ENCODE measurements at regions not wholly inside any gene's neighbourhood (a gene's known extent, or its start where the extent isn't known, plus 50 kb on each side); places are given as distances from the start of the nearest gene placed in this dataset.

DNA sequence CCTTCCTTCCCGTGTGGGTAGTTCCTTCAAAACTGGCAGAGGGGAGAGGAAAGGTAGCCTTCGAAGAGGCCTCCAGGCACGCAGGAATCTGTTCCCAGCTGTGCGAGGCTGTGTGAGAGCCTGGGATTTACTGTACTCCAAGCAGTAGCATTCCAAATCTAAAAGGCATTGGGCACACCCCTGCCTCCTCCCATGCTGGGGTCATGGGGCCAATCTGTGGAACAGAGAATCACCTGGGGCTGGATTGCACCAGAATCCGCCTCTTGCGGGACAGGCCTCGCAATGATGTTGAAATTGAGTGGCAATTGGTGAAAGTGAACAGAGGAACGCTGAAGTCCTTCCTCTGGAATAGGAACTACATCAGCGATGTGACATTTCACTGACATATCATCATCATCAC, 72.5 kb upstream of the IRX3 start:
- in situ Hi-C loops (cut with HindIII; ENCODE audit: low pct_unique_long_range_greater_than_20kb, low sequenced_read_pairs) = no loop called here
- DNase-seq (ENCODE audit: low read depth) = no peak

- DNase-seq (ENCODE audit: low read depth) = no peak
- in situ Hi-C loops (cut with HindIII; ENCODE audit: low pct_unique_long_range_greater_than_20kb, low sequenced_read_pairs) = no loop called here
These were observed 69.8 kb upstream of the IRX3 start for GRCh38 chr16:54356391-54356790.

DNA sequence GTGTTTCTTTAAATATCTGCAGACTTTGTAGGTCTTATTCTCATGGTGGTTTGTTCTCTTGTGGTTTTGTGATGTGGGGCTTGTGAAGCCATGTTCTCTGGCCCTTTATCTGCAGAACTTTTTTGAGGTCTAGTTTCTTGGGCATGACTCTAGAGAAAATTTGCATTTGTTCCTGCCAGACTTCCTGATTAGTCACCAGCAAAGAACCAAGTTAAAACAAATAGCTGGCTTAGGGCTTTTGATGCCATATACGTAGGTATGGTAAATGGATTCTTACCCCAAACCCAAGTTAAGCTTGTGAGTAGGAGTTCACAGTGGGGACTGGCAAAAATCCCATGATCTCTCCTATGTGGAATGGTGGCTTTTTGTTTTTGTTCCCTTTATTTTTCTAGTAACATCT, 68.7 kb upstream of the IRX3 start:
- DNase-seq (ENCODE audit: low read depth) = peak; percentile 26
- in situ Hi-C loops (cut with HindIII; ENCODE audit: low pct_unique_long_range_greater_than_20kb, low sequenced_read_pairs) = no loop called here

GRCh38 chr16:54353097-54353496, 66.5 kb upstream of the IRX3 start:
- in situ Hi-C loops (cut with HindIII; ENCODE audit: low pct_unique_long_range_greater_than_20kb, low sequenced_read_pairs) = no loop called here
- DNase-seq (ENCODE audit: low read depth) = no peak

DNA sequence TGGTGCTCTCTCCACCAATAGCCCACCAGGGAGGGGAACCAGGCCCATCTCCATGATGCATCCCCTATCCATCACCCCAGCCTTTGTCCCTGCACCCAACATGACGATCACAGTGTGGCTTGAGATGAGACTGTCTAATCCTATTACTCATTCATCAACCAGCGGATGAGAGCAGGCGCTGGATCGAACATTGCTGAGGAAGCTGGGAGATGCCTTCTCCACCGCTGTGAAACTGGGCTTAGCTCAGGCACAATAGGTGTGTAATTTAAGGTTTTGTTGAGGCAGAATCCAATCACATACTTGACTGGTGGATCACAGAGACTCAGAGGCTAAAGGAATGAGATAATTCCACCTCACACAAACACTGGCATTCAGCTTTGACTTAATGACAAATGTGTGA, 64.6 kb upstream of the IRX3 start:
- in situ Hi-C loops (cut with HindIII; ENCODE audit: low pct_unique_long_range_greater_than_20kb, low sequenced_read_pairs) = no loop called here
- no peak for DNase-seq (ENCODE audit: low read depth)

DNA sequence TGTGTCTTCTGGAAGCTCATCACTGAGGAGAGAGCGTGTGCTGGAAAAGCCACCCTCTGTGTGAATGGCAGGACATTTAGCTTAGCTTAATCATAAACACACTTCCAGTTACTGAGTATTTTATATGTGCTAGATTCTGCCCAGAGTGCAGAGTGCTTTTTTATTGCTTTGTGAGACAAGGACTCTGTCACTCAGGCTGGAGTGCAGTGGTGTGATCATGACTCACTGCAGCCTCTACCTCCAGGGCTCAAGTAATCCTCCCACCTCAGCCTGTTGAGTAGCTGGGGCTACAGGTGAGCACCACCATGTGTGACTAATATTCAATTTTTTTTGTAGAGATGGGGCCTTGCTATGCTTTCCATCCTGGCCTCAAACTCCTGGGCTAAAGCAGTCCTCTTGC, 61.4 kb upstream of the IRX3 start:
- DNase-seq (ENCODE audit: low read depth) = peak; percentile 20
- in situ Hi-C loops (cut with HindIII; ENCODE audit: low pct_unique_long_range_greater_than_20kb, low sequenced_read_pairs) = no loop called here

- in situ Hi-C loops (cut with HindIII; ENCODE audit: low pct_unique_long_range_greater_than_20kb, low sequenced_read_pairs) = no loop called here
- DNase-seq (ENCODE audit: low read depth) = no peak
These were observed 59.5 kb upstream of the IRX3 start for GRCh38 chr16:54346041-54346440.

DNA sequence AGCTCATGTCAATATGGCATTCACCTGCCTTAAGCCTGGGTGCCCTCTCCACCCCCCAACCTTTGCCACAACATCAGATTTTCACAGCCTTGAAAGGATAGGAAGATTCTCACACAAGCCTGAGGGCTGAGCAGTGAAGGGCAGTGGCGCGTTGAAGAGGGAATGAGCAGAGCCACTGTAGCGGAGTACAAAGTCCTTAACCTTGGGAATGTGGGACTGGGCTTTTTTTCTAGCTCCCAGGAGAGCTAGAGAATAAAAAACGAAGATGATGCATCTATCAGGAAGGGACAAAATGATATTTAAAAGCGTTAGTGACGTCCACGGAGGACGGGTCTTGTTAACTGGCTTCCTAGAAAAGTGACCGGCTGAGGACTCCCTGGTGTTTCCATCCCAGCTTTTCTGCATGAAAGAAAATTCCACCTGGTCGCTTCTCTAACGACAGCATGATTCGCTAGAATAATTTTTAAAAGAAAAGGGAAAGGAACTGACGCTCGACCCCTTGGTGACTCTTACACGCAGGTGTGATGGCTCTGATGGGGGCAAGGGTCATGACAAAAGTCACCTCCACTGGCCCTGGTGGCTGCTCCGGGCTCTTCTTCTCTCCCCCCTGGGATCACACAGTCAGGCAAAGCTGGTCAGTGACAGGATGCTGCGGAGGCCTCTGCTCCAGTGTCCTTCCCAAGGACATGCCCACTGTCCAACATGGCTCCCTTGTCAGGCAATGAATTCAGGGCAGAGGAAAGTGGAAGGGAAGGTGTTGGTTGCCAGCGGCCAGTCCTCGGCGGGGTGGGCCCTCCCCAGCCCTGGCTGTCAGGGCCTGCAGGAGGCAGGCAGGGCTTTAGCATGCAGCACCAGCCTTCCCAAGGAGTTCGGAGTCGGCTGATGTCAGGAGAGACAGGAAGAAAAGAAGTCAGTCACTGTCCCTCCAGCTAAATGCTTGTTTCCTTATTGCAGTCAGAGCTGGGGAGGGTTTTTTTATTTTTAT, 58.4 kb upstream of the IRX3 start:
- DNase-seq (ENCODE audit: low read depth) = no peak
- in situ Hi-C loops (cut with HindIII; ENCODE audit: low pct_unique_long_range_greater_than_20kb, low sequenced_read_pairs) = no loop called here

DNA sequence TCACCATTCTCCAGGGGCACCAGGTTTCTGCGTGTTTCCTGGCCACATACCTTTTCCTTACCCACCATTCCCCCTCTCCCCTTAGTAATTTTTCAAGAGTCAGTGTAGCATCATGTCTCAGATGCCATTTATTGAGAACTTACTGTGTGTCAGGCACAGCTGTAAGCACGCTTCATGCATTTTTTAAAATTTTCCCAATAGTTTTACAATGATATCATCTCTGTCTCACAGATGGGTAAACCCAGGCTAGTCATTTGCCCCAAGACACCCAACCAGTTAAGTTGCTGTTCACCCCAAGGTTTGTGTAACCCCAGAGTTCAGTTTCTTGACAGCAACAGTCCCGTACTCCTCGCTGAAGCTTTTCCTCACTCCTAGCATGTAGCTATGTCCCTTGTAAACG, 56.4 kb upstream of the IRX3 start:
- no peak for DNase-seq (ENCODE audit: low read depth)
- in situ Hi-C loops (cut with HindIII; ENCODE audit: low pct_unique_long_range_greater_than_20kb, low sequenced_read_pairs) = no loop called here

GRCh38 chr16:54341892-54342776, 55.5 kb upstream of the IRX3 start:
- in situ Hi-C loops (cut with HindIII; ENCODE audit: low pct_unique_long_range_greater_than_20kb, low sequenced_read_pairs) = no loop called here
- no peak for DNase-seq (ENCODE audit: low read depth)

DNA sequence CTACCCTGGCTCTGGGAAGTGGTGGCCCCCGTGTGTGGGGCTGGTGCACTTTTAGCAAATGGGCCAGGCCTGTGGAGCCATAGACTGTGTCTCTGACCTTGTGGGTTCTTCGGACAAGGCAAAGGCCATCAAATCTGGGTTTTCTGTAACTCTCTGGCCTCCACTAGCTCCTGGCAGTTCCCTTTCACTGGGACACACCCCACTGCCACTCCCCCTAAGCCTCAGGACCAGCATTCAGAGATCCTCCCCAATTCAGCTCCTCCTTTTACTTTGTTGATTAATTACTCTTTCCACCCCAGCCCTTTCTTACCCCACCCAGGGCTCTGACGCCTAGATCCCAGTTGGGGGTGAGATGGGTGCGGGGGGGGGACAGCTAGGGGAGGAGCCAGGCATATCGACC, 53.9 kb upstream of the IRX3 start:
- in situ Hi-C loops (cut with HindIII; ENCODE audit: low pct_unique_long_range_greater_than_20kb, low sequenced_read_pairs) = no loop called here
- no peak for DNase-seq (ENCODE audit: low read depth)

DNA sequence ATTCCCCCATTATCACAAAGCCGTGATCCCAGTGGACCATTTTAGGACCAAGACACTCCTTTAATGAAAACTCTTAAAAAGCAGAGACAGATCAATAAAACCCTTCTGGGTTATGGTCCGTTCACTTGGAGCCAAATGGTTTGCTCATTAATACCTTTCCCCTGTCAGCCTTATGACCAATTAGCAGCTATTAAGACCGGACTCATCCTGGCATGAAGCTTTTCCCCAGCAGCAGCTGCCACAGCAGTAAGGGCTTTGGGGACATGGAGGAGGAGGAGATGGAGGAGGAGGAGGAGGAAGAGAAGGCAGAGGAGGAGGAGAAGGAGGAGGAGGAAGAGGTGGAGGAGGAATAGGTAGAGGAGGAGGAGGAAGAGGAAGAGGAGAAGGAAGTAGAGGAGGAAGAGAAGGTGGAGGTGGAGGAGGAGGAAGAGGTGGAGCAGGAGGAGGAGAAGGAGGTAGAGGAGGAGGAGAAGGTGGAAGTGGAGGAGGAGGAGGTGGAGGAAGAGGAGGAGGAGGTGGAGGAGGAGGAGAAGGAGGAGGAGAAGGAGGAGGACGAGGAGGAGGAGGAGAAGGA, 50.1 kb upstream of the IRX3 start:
- in situ Hi-C loops (cut with HindIII; ENCODE audit: low pct_unique_long_range_greater_than_20kb, low sequenced_read_pairs) = no loop called here

More for the DNA sequence above, 50.1 kb upstream of the IRX3 start:
- no peak for DNase-seq (ENCODE audit: low read depth)

All from Caki2 (cell line).